ENCODE measurements at regions not wholly inside any gene's neighbourhood (a gene's known extent, or its start where the extent isn't known, plus 50 kb on each side); places are given as distances from the start of the nearest gene placed in this dataset.

- TF ChIP-seq MAX (IDR thresholded peaks at IDR 0.05) (no peak), ZBTB33 (IDR thresholded peaks at IDR 0.05) (no peak), EGR1 (IDR thresholded peaks at IDR 0.05; ENCODE audit: low read depth in 2 of 2) (no peak), NR2F2 (IDR thresholded peaks at IDR 0.05) (no peak)
- no peaks in the 10 kb centered on the region for H3K36me3 ChIP-seq (ENCODE audit: control insufficient read depth in 4 of 4, insufficient read depth in 3 of 4, low read depth in 1 of 4, low read length in 3 of 4)
- H3K27me3 ChIP-seq (ENCODE audit: control insufficient read depth in 4 of 4, insufficient read depth in 4 of 4, low read length in 3 of 4), result no peaks in the 10 kb centered on the region
- no peaks in the 10 kb centered on the region for H3K4me1 ChIP-seq (ENCODE audit: control insufficient read depth in 4 of 4, insufficient read depth in 4 of 4, low read length in 3 of 4)
- no peak overlapping the region for H3K9ac ChIP-seq (ENCODE audit: low read depth in 1 of 2, low read length in 2 of 2)
- H3K4me3 ChIP-seq (ENCODE audit: low read depth in 1 of 3, low read length in 3 of 3), result no peak overlapping the region
- 76% methylated on average over 7 of the region's 7 CpGs for WGBS
- no peak for DNase-seq (ENCODE audit: low spot score)
- H3K27ac ChIP-seq (ENCODE audit: low read depth in 1 of 2, low read length in 2 of 2), result no peak overlapping the region
- H3K9me3 ChIP-seq (ENCODE audit: control insufficient read depth in 4 of 4, low read length in 3 of 4), result no peaks in the 10 kb centered on the region
These were observed 126.5 kb upstream of the NTF3 start for GRCh38 chr12:5305425-5305824.

- no peaks in the 10 kb centered on the region for H3K4me1 ChIP-seq (ENCODE audit: control insufficient read depth in 4 of 4, insufficient read depth in 4 of 4, low read length in 3 of 4)
- no peak overlapping the region for H3K4me3 ChIP-seq (ENCODE audit: low read depth in 1 of 3, low read length in 3 of 3)
- H3K9me3 ChIP-seq (ENCODE audit: control insufficient read depth in 4 of 4, low read length in 3 of 4), result no peaks in the 10 kb centered on the region
- 65% methylated on average over 4 of the region's 4 CpGs for WGBS
- H3K27ac ChIP-seq (ENCODE audit: low read depth in 1 of 2, low read length in 2 of 2), result no peak overlapping the region
- H3K27me3 ChIP-seq (ENCODE audit: control insufficient read depth in 4 of 4, insufficient read depth in 4 of 4, low read length in 3 of 4), result no peaks in the 10 kb centered on the region
- no peak overlapping the region for H3K9ac ChIP-seq (ENCODE audit: low read depth in 1 of 2, low read length in 2 of 2)
- DNase-seq (ENCODE audit: low spot score), result no peak
- TF ChIP-seq EGR1 (IDR thresholded peaks at IDR 0.05; ENCODE audit: low read depth in 2 of 2), result no peak
- no peak for TF ChIP-seq HNF4G (IDR thresholded peaks at IDR 0.05)
- TF ChIP-seq RAD21 (IDR thresholded peaks at IDR 0.05), result no peak
- no peak for TF ChIP-seq HNF4A (conservative IDR thresholded peaks at IDR 0.05)
- no peak for TF ChIP-seq NR2F2 (IDR thresholded peaks at IDR 0.05)
- TF ChIP-seq RXRA (IDR thresholded peaks at IDR 0.05), result no peak
- no peak for TF ChIP-seq CTCF (IDR thresholded peaks at IDR 0.05; ENCODE audit: low read depth, low read length, missing input control)
- no peak for TF ChIP-seq REST (IDR thresholded peaks at IDR 0.05)
- H3K36me3 ChIP-seq (ENCODE audit: control insufficient read depth in 4 of 4, insufficient read depth in 3 of 4, low read depth in 1 of 4, low read length in 3 of 4), result no peaks in the 10 kb centered on the region
These were observed 125.9 kb upstream of the NTF3 start for GRCh38 chr12:5305886-5306545.
